ENCODE measurements at regions not wholly inside any gene's neighbourhood (a gene's known extent, or its start where the extent isn't known, plus 50 kb on each side); places are given as distances from the start of the nearest gene placed in this dataset.
"Not testable (repeated sequence)": the region's sequence is repeated elsewhere in the genome, so short reads cannot be mapped to it uniquely, and the experiment has no call there.

DNA sequence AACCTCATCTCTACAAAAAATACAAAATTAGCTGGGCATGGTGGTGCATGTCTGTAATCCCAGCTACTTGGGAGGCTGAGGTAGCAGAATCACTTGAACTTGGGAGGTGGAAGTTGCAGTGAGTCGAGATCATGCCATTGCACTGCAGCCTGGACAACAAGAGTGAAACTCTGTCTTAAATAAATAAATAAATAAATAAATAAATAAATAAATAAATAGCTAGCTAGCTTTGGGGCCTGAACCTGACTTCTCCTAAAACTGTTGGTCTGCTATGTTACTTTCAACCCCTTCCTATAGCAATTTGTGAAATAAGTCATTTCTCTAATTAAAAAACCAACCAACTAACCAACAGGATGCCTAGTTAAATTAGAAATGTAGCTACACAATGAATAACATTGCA, 101.0 kb upstream of the KCNG1 start:
- TF ChIP-seq, protein P1, sequence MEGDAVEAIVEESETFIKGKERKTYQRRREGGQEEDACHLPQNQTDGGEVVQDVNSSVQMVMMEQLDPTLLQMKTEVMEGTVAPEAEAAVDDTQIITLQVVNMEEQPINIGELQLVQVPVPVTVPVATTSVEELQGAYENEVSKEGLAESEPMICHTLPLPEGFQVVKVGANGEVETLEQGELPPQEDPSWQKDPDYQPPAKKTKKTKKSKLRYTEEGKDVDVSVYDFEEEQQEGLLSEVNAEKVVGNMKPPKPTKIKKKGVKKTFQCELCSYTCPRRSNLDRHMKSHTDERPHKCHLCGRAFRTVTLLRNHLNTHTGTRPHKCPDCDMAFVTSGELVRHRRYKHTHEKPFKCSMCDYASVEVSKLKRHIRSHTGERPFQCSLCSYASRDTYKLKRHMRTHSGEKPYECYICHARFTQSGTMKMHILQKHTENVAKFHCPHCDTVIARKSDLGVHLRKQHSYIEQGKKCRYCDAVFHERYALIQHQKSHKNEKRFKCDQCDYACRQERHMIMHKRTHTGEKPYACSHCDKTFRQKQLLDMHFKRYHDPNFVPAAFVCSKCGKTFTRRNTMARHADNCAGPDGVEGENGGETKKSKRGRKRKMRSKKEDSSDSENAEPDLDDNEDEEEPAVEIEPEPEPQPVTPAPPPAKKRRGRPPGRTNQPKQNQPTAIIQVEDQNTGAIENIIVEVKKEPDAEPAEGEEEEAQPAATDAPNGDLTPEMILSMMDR (IDR thresholded peaks at IDR 0.05; ENCODE audit: low read depth, low read length, poor library complexity, severe bottlenecking), result not testable (repeated sequence)
- not testable (repeated sequence) for TF ChIP-seq EZH2phosphoT487 (IDR thresholded peaks at IDR 0.05; ENCODE audit: borderline replicate concordance, low read length)

Data from DOHH2 (cell line).